CD4-positive, alpha-beta T cell (primary cell): ENCODE measurements at regions not wholly inside any gene's neighbourhood (a gene's known extent, or its start where the extent isn't known, plus 50 kb on each side); places are given as distances from the start of the nearest gene placed in this dataset.

Experiments
- ATAC-seq: fragments of 200-7000 bp; cut with Tn5 transposase; one replicate; pipeline ENCODE4 v1.10.0; 2022; ENCODE audit warnings: mild to moderate bottlenecking; ENCODE audit not compliant: poor library complexity
- CTCF ChIA-PET: fragments of 350-600 bp; sonication (Branson Sonifier 250); formaldehyde crosslinking; loops from one replicate; lab custom pipeline; 2021; ENCODE audit warnings: antibody characterized with exemption, inconsistent platforms; lab: Charles Lee
- POLR2A ChIA-PET: fragments of 350-600 bp; sonication (Branson Sonifier 250); formaldehyde crosslinking; loops from one replicate; lab custom pipeline; 2021; ENCODE audit warnings: antibody characterized with exemption, inconsistent platforms; lab: Charles Lee
- DNase-seq, 14 experiments: peaks; one replicate each; pipeline ENCODE4 v3.0.0-alpha.2; 2013 to 2020; ENCODE audit warnings: mixed read lengths in 2 of 14
- H3K27ac ChIP-seq, 2 donors: one replicate each; pipeline versions ENCODE4 v1.5.1 to v1.7.0; 2013; ENCODE audit warnings: low read length in 2 of 2, low read depth in 1 of 2, mild to moderate bottlenecking in 1 of 2
- H3K27me3 ChIP-seq, 2 experiments: 1 replicate in 1 of 2; 2 replicates in 1 of 2; pipeline versions ENCODE4 v1.6.1 to v1.7.0; 2013; ENCODE audit warnings: low read length in 2 of 2, control low read depth in 1 of 2, mild to moderate bottlenecking in 1 of 2, moderate library complexity in 1 of 2; ENCODE audit not compliant: insufficient read depth in 2 of 2, control insufficient read depth in 1 of 2
- H3K36me3 ChIP-seq: one replicate; pipeline ENCODE4 v1.6.1; 2013; ENCODE audit warnings: low read length, control low read depth; ENCODE audit not compliant: insufficient read depth
- H3K4me1 ChIP-seq: one replicate; pipeline ENCODE4 v1.6.1; 2013; ENCODE audit warnings: low read length, control low read depth; ENCODE audit not compliant: insufficient read depth
- H3K4me3 ChIP-seq: one replicate; pipeline ENCODE4 v1.5.1; 2013; ENCODE audit warnings: mild to moderate bottlenecking, low read length, moderate library complexity
- H3K9me3 ChIP-seq, 2 experiments: 1 replicate in 1 of 2; 2 replicates in 1 of 2; pipeline versions ENCODE4 v1.6.1 to v1.7.0; 2013; ENCODE audit warnings: low read length in 2 of 2, mild to moderate bottlenecking in 2 of 2, control low read depth in 1 of 2, moderate library complexity in 1 of 2; ENCODE audit not compliant: control insufficient read depth in 1 of 2, insufficient read depth in 1 of 2
- H3K27ac Mint-ChIP-seq: one replicate; pipeline ENCODE4 v1.8.0; 2020; ENCODE audit warnings: mixed read lengths
- H3K27me3 Mint-ChIP-seq: one replicate; pipeline ENCODE4 v1.8.0; 2021; ENCODE audit warnings: mixed read lengths
- H3K36me3 Mint-ChIP-seq: one replicate; pipeline ENCODE4 v1.8.0; 2021; ENCODE audit warnings: low read depth, mixed read lengths
- H3K4me1 Mint-ChIP-seq: one replicate; pipeline ENCODE4 v1.8.0; 2021; ENCODE audit warnings: low read depth, mixed read lengths
- H3K4me3 Mint-ChIP-seq: one replicate; pipeline ENCODE4 v1.8.0; 2020; ENCODE audit warnings: mild to moderate bottlenecking, mixed read lengths
- H3K9me3 Mint-ChIP-seq: one replicate; pipeline ENCODE4 v1.8.0; 2020; ENCODE audit warnings: mixed read lengths
- intact Hi-C, 2 experiments: fragments of 100-400 bp; cut with DNase I in 1 of 2; cut with micrococcal nuclease in 1 of 2; formaldehyde crosslinking; loops; one replicate each; pipeline versions ENCODE4 v1.15.1 to v1.9.0; 2023 to 2025; cut with DNase I, micrococcal nuclease
- TF ChIP-seq, protein P1 (sequence below): fragments of 200-600 bp; IDR thresholded peaks from one replicate; pipeline ENCODE4 v1.8.0; 2022; ENCODE audit warnings: antibody characterized with exemption, mild to moderate bottlenecking

- Histone ChIP-seq H3K27me3 (no peaks in the 10 kb centered on the region), H3K36me3 (no peaks in the 10 kb centered on the region), H3K9me3 (no peaks in the 10 kb centered on the region), H3K27ac (no peak overlapping the region), H3K4me1 (no peaks in the 10 kb centered on the region), H3K4me3 (no peak overlapping the region)
- Mint-ChIP-seq H3K27ac (no peak overlapping the region), H3K27me3 (peaks cover 19% of the 10 kb centered on the region), H3K4me1 (no peaks in the 10 kb centered on the region), H3K36me3 (no peaks in the 10 kb centered on the region), H3K9me3 (no peaks in the 10 kb centered on the region), H3K4me3 (no peak overlapping the region)
- ChIA-PET CTCF (no interaction called here), POLR2A (no interaction called here)
- TF ChIP-seq, protein P1, sequence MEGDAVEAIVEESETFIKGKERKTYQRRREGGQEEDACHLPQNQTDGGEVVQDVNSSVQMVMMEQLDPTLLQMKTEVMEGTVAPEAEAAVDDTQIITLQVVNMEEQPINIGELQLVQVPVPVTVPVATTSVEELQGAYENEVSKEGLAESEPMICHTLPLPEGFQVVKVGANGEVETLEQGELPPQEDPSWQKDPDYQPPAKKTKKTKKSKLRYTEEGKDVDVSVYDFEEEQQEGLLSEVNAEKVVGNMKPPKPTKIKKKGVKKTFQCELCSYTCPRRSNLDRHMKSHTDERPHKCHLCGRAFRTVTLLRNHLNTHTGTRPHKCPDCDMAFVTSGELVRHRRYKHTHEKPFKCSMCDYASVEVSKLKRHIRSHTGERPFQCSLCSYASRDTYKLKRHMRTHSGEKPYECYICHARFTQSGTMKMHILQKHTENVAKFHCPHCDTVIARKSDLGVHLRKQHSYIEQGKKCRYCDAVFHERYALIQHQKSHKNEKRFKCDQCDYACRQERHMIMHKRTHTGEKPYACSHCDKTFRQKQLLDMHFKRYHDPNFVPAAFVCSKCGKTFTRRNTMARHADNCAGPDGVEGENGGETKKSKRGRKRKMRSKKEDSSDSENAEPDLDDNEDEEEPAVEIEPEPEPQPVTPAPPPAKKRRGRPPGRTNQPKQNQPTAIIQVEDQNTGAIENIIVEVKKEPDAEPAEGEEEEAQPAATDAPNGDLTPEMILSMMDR, result no peak
- intact Hi-C loops, result no loop called here
- ATAC-seq, result no peak
- DNase-seq, result no peak
Measured at GRCh38 chr2:19686439-19686838, 215.3 kb downstream of the TTC32 start.

- ATAC-seq (no peak), DNase-seq (no peak)
- H3K36me3 Mint-ChIP-seq, result no peaks in the 10 kb centered on the region
- TF ChIP-seq, protein P1, result no peak
- ChIA-PET CTCF (no interaction called here), POLR2A (no interaction called here)
- H3K9me3 Mint-ChIP-seq, result no peaks in the 10 kb centered on the region
- H3K27ac Mint-ChIP-seq, result no peak overlapping the region
- no peaks in the 10 kb centered on the region for H3K9me3 ChIP-seq
- H3K4me1 Mint-ChIP-seq, result no peaks in the 10 kb centered on the region
- intact Hi-C loops, result no loop called here
- peaks cover 17% of the 10 kb centered on the region for H3K27me3 Mint-ChIP-seq
- H3K4me3 Mint-ChIP-seq, result no peak overlapping the region
- no peaks in the 10 kb centered on the region for H3K27me3 ChIP-seq
- H3K4me3 ChIP-seq, result no peak overlapping the region
- no peaks in the 10 kb centered on the region for H3K36me3 ChIP-seq
- H3K27ac ChIP-seq, result no peak overlapping the region
- no peaks in the 10 kb centered on the region for H3K4me1 ChIP-seq
Measured at GRCh38 chr2:19685731-19686130, 216.1 kb downstream of the TTC32 start.

- Mint-ChIP-seq H3K4me3 (no peak overlapping the region), H3K9me3 (no peaks in the 10 kb centered on the region), H3K27ac (no peak overlapping the region), H3K27me3 (peaks cover 15% of the 10 kb centered on the region), H3K36me3 (no peaks in the 10 kb centered on the region), H3K4me1 (no peaks in the 10 kb centered on the region)
- H3K9me3 ChIP-seq, result no peaks in the 10 kb centered on the region
- H3K36me3 ChIP-seq, result no peaks in the 10 kb centered on the region
- TF ChIP-seq, protein P1, result no peak
- POLR2A ChIA-PET, result no interaction called here
- H3K4me3 ChIP-seq, result no peak overlapping the region
- DNase-seq, result no peak
- H3K4me1 ChIP-seq, result no peaks in the 10 kb centered on the region
- intact Hi-C loops, result no loop called here
- no peaks in the 10 kb centered on the region for H3K27me3 ChIP-seq
- H3K27ac ChIP-seq, result no peak overlapping the region
- CTCF ChIA-PET, result no interaction called here
- no peak for ATAC-seq
Measured at GRCh38 chr2:19684516-19684915, 217.3 kb downstream of the TTC32 start.
